ENCODE measurements at regions not wholly inside any gene's neighbourhood (a gene's known extent, or its start where the extent isn't known, plus 50 kb on each side); places are given as distances from the start of the nearest gene placed in this dataset.
"Not testable (repeated sequence)": the region's sequence is repeated elsewhere in the genome, so short reads cannot be mapped to it uniquely, and the experiment has no call there.

- DNase-seq = no peak
Observed at GRCh38 chr3:182142928-182143327, 431.2 kb downstream of the SOX2 start.

GRCh38 chr3:182143903-182144302 is 432.2 kb downstream of the SOX2 start:
- DNase-seq = no peak

GRCh38 chr3:182148360-182148759 is 436.6 kb downstream of the SOX2 start:
- no peak for DNase-seq

- no peak for DNase-seq
Observed at GRCh38 chr3:182149594-182149993, 437.9 kb downstream of the SOX2 start.

GRCh38 chr3:182156326-182156725 is 444.6 kb downstream of the SOX2 start:
- DNase-seq = not testable (repeated sequence)

GRCh38 chr3:182165234-182165633 is 453.5 kb downstream of the SOX2 start:
- DNase-seq = peak; percentile 16

- no peak for DNase-seq
Observed at GRCh38 chr3:182172534-182172933, 460.8 kb downstream of the SOX2 start.

DNA sequence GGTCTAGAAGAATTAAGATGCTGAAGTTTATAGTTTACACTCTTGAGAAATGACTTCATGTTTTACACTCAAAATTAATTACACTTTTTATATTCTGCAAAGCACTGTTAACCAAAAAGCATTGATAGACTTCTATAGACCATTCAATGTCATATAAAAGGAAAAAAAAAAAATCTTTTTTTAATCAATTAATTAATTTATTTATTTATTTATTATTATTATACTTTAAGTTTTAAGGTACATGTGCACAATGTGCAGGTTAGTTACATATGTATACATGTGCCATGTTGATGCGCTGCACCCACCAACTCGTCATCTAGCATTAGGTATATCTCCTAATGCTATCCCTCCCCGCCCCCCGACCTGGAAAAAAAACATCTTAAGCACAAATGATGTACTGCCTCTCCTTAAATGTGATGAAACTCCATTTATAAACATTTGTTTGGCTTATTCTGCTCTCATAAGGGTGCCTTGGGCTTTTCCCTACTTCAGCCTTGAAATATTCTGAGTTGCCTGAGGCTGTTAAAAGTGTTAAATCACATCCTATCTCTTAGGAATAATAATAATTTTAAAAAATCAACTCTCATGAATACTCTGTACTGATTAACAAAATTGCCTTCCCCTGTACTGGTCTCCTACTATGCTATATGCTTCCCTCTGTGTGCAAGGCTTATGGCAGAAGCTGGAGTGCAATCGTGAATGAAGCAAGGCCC is 466.9 kb downstream of the SOX2 start:
- no peak for DNase-seq

GRCh38 chr3:182179631-182180030 is 467.9 kb downstream of the SOX2 start:
- DNase-seq = no peak

GRCh38 chr3:182180654-182181385 is 469.1 kb downstream of the SOX2 start:
- no peak for DNase-seq

DNA sequence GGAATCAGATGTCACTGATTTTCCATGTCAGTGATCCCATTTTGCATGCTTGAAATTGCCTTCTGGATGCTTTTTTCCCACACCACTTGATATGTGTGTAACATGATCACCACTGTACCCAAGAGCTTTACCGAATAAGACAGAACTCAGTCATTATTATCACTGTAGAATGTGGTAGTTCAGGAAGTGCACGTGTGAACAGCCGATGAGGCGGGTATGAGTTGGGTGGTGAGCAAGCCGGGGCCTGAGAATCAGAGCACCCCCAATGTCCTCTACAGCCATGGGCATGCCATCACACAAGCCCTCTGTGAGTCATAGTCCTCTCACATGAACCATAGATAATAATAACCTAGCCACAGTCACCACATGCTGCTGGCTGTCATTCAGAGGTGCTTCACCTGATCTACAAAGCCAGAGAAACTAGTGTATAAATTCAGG is 470.8 kb downstream of the SOX2 start:
- peak; percentile 4 for DNase-seq

GRCh38 chr3:182183716-182184430 is 472.1 kb downstream of the SOX2 start:
- DNase-seq = peak; percentile 47

GRCh38 chr3:182185313-182185712 is 473.6 kb downstream of the SOX2 start:
- no peak for DNase-seq

DNA sequence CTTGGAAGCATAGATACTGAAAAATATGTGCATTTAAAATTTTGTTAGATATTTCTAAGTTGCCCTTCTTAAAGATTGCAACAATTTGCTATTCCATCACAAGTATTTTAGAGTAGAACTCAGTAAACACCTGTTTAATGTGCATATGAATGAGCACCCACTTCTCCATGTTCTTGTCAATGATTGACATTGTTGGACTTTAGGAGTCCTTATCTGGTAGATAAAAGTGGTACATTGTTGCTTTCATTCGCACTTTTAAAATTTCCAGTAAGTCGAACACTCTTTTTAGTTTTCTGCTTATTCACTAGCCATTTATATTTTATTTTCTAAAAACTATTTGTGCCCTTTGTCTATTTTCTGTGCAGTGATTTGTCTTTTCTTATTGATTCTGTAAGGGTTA is 478.3 kb downstream of the SOX2 start:
- DNase-seq = no peak

DNA sequence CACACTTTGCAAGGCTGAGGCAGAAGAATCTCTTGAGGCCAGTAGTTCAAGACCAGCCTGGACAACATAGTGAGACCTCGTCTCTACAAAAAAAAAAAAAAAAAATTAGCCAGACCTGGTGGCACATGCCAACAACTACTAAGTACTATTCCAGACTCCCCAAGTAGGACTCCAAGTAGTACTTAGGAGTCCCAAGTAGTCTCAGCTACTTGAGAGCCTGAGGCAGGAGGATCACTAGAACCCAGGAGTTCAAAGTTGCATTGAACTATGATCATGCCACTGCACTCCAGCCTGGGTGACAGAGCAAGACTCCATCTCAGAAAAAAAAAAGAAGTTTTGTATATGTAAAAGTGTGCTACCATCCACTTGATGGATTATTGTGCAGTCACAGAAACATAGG is 486.6 kb downstream of the SOX2 start:
- DNase-seq = no peak

DNA sequence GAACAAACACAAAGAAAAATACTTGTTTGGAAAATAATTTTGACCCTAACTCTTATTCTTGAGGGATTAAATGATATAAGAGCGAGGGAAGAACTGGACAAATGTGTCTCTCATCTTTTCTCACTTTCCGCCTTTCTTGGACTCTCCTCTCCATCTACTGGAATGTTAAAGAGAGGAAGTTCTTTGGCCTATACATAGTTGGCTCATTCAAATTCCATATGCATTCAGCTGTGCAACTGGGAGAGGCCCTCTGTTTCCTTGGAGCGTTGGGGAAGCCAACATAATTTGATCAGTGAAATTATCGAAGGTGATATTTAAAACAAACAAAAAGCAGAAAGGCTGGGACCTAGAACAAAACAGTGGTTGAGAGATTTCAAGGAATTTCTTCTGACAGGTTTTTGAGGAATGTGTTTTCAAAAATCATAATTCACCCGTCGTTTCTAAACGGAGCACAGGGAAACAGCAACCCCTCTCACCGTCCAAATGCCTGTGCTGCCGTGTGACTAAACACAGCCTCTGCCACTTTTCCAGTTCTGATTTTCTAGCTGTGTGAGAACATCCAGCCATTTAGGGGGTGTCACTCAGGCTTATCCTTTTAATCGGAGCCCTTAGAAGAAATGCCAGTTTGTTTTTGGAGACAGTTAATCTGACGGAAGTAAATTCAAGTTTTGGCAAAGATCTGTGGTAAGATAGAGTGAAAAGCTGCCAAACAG is 489.9 kb downstream of the SOX2 start:
- no peak for DNase-seq

GRCh38 chr3:182212479-182213076 is 500.9 kb downstream of the SOX2 start:
- DNase-seq = peak; percentile 88

- peak; percentile 11 for DNase-seq
Observed at GRCh38 chr3:182214416-182214815, 502.7 kb downstream of the SOX2 start.

DNA sequence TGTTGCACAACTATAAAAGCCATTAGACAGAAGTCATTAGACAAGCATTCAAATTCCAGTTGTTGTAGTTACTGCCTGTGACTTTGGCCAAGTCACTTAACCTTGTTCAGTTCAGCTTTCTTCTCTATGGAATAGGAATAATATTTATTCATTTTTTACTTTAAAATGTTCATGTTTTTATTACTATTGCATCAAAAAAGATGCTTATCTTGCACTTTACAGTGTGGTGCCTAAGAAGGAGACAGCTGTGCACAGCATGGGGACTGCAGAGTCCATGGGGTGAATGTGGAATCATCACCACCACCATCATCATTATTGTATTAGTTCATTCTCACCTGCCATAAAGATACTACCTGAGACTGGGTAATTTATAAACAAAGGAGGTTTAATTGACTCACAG is 504.2 kb downstream of the SOX2 start:
- no peak for DNase-seq

DNA sequence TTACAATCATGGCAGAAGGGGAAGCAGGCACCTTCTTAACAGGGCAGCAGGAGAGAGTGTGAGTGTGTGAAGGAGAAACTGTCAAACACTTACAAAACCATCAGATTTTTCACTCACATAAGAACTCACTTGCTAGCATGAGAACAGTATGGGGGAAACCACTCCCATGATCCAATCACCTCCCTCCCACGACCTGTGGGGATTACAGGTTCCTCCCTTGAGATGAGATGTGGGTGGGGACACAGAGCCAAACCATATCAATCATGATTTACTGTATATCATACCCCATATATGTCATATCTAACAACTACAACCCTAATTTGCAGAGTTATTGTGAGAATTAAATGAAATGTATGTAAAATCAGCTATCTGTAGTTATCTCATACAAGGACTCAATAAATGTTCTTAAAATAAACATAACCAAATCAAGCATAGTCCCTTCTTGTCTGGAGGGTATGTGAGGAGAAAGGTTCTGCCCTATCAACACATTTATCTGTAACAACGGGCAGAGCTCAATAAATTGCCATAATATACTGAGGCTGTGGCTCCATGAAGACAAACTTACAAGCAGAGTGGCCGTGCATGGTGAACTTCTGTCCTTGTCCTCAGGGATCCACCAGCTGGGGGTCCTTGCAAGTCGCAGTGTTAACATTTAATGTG is 504.7 kb downstream of the SOX2 start:
- DNase-seq = no peak

DNA sequence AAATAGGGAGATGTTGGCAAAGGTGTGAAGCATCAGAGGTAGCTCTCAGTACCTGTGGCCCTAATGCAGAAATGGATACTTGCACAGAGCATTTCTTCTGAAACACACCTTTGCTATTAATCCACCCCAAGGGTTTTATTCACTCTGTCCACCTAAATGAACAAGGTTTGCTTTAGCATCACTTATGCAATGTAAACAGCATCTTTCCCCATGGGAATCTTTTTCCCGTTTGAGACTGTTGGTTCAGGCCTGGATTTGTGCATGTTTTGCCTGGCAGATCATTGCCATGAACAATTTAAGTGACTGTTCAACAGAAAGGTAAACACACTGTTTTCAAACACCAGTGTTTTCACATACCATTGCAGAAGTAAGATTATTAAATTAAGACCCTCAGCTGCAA is 508.3 kb downstream of the SOX2 start:
- DNase-seq = no peak

GRCh38 chr3:182220471-182220870 is 508.7 kb downstream of the SOX2 start:
- no peak for DNase-seq

Measured in fibroblast of skin of abdomen (primary cell).